RWPE1 (cell line): ENCODE measurements at regions not wholly inside any gene's neighbourhood (a gene's known extent, or its start where the extent isn't known, plus 50 kb on each side); places are given as distances from the start of the nearest gene placed in this dataset.
A peak's percentile ranks its signal among the peaks of the same experiment; 100 is the strongest.

Experiments used
- CTCF ChIA-PET: fragments of 350-600 bp; sonication (Branson Sonifier 250); formaldehyde crosslinking; extraction: SDS; loops from one replicate; lab custom pipeline; 2021; lab: Yijun Ruan, JAX
- POLR2A ChIA-PET: fragments of 400-600 bp; formaldehyde crosslinking; extraction: SDS; loops from one replicate; lab custom pipeline; 2020; ENCODE audit warnings: antibody characterized with exemption; ENCODE audit not compliant: low non-redundant PET; lab: Yijun Ruan, JAX
- DNase-seq: peaks from one replicate; pipeline ENCODE4 v3.0.0; 2012; ENCODE audit warnings: low spot score
- H3K27ac ChIP-seq: fragments of 450-650 bp; 2 replicates; pipeline ENCODE4 v1.5.1; 2017
- CTCF ChIP-seq: fragments of 450-650 bp; conservative IDR thresholded peaks from 2 replicates; pipeline ENCODE4 v1.5.1; 2017; ENCODE audit warnings: low read depth, mild to moderate bottlenecking

- no peak for TF ChIP-seq CTCF
- ChIA-PET CTCF (no interaction called here), POLR2A (no interaction called here)
- DNase-seq, result no peak
- H3K27ac ChIP-seq, result no peak overlapping the region
Measured at GRCh38 chr3:117532268-117532667, 822.7 kb downstream of the TUSC7 start.

- H3K27ac ChIP-seq, result no peak overlapping the region
- ChIA-PET POLR2A (no interaction called here), CTCF (no interaction called here)
- no peak for DNase-seq
- TF ChIP-seq CTCF, result no peak
Measured at GRCh38 chr3:117534138-117534537, 824.6 kb downstream of the TUSC7 start.

- ChIA-PET CTCF (no interaction called here), POLR2A (no interaction called here)
- no peak for TF ChIP-seq CTCF
Measured at GRCh38 chr3:117536006-117536405, 826.4 kb downstream of the TUSC7 start.

GRCh38 chr3:117537949-117538348, 828.4 kb downstream of the TUSC7 start:
- CTCF ChIA-PET, result no interaction called here
- no peak for TF ChIP-seq CTCF

More at GRCh38 chr3:117536006-117536405, 826.4 kb downstream of the TUSC7 start:
- DNase-seq, result no peak
- no peak overlapping the region for H3K27ac ChIP-seq

GRCh38 chr3:117539729-117540128, 830.1 kb downstream of the TUSC7 start:
- no peak overlapping the region for H3K27ac ChIP-seq
- TF ChIP-seq CTCF, result no peak
- ChIA-PET CTCF (interaction anchor here (0.6 to 0.7 kb wide), 2 partner anchors 15 to 16 kb away, joined by 3 to 5 read pairs; no protein-coding TSS in a partner anchor), POLR2A (no interaction called here)
- DNase-seq, result no peak

More at GRCh38 chr3:117537949-117538348, 828.4 kb downstream of the TUSC7 start:
- POLR2A ChIA-PET, result no interaction called here
- DNase-seq, result peak; percentile 6
- H3K27ac ChIP-seq, result no peak overlapping the region

GRCh38 chr3:117540597-117540996, 831.0 kb downstream of the TUSC7 start:
- ChIA-PET CTCF (interaction anchor here (0.7 kb wide), 1 partner anchor 457 kb away, joined by 5 read pairs; no protein-coding TSS in a partner anchor), POLR2A (no interaction called here)
- no peak for DNase-seq
- no peak for TF ChIP-seq CTCF
- H3K27ac ChIP-seq, result no peak overlapping the region
